ENCODE measurements at regions not wholly inside any gene's neighbourhood (a gene's known extent, or its start where the extent isn't known, plus 50 kb on each side); places are given as distances from the start of the nearest gene placed in this dataset.

- no peak for TF ChIP-seq CTCF (conservative IDR thresholded peaks at IDR 0.05; ENCODE audit: low read length)
- no peak for TF ChIP-seq EZH2phosphoT487 (IDR thresholded peaks at IDR 0.05; ENCODE audit: borderline replicate concordance, low read depth, low read length)
Observed at GRCh38 chr11:104522123-104522522, 358.2 kb upstream of the PDGFD start.
